GM19395 (cell line): ENCODE measurements at regions not wholly inside any gene's neighbourhood (a gene's known extent, or its start where the extent isn't known, plus 50 kb on each side); places are given as distances from the start of the nearest gene placed in this dataset.

Source experiments
- ATAC-seq: cut with Tn5 transposase; IDR thresholded peaks from one replicate; pipeline ENCODE4 v1.9.1; 2021; ENCODE audit warnings: mild to moderate bottlenecking, moderate library complexity; ENCODE audit not compliant: unreplicated experiment

- no peak for ATAC-seq
Measured at GRCh38 chr20:60064554-60065196, 106.5 kb downstream of the CDH26 start.

GRCh38 chr20:60065741-60066437 lies 107.7 kb downstream of the CDH26 start:
- ATAC-seq = no peak

- no peak for ATAC-seq
Measured at GRCh38 chr20:60066438-60066823, 108.2 kb downstream of the CDH26 start.

- no peak for ATAC-seq
Measured at GRCh38 chr20:60068509-60068908, 110.3 kb downstream of the CDH26 start.

GRCh38 chr20:60069656-60070055 lies 111.4 kb downstream of the CDH26 start:
- ATAC-seq = no peak

- ATAC-seq = no peak
Measured at GRCh38 chr20:60070791-60071190, 112.6 kb downstream of the CDH26 start.

- ATAC-seq = no peak
Measured at GRCh38 chr20:60071965-60072364, 113.7 kb downstream of the CDH26 start.

GRCh38 chr20:60073086-60073485 lies 114.9 kb downstream of the CDH26 start:
- ATAC-seq = no peak

GRCh38 chr20:60073504-60073903 lies 115.3 kb downstream of the CDH26 start:
- no peak for ATAC-seq

GRCh38 chr20:60074276-60074675 lies 116.1 kb downstream of the CDH26 start:
- ATAC-seq = no peak

GRCh38 chr20:60078351-60079250 lies 120.4 kb downstream of the CDH26 start:
- no peak for ATAC-seq

GRCh38 chr20:60080401-60080800 lies 122.2 kb downstream of the CDH26 start:
- ATAC-seq = no peak

GRCh38 chr20:60085551-60086132 lies 127.4 kb downstream of the CDH26 start:
- no peak for ATAC-seq

GRCh38 chr20:60086821-60087562 lies 128.8 kb downstream of the CDH26 start:
- ATAC-seq = no peak

GRCh38 chr20:60087563-60088105 lies 129.4 kb downstream of the CDH26 start:
- no peak for ATAC-seq

GRCh38 chr20:60088236-60088635 lies 130.0 kb downstream of the CDH26 start:
- no peak for ATAC-seq

- ATAC-seq = no peak
Measured at GRCh38 chr20:60090631-60091030, 132.4 kb downstream of the CDH26 start.

GRCh38 chr20:60091305-60091704 lies 133.1 kb downstream of the CDH26 start:
- no peak for ATAC-seq

- no peak for ATAC-seq
Measured at GRCh38 chr20:60091861-60092260, 133.6 kb downstream of the CDH26 start.

GRCh38 chr20:60092729-60093128 lies 134.5 kb downstream of the CDH26 start:
- no peak for ATAC-seq
